ENCODE measurements at regions not wholly inside any gene's neighbourhood (a gene's known extent, or its start where the extent isn't known, plus 50 kb on each side); places are given as distances from the start of the nearest gene placed in this dataset.

DNA sequence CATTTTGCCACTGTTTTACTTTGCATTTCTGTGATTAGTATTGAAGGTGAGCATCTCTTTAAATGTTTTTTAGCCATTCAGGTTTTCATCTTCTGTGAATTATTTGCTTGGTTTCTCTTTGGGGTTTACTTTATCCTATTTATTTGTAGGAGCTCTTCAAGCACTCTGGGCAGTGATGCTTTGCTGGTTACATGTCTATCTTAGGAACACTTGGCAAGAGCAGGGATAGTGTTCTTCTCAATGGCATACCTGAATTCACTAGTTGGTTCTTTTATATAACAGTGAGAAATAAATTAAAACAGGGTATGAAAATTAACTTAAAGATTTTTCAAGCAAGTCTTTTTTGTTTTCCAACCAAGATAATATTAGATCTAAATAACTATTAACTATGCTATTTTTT is 119.7 kb upstream of the BACH2 start:
- no peak overlapping the region for H3K4me3 ChIP-seq (ENCODE audit: low read depth, low read length)
- TF ChIP-seq, protein P1, sequence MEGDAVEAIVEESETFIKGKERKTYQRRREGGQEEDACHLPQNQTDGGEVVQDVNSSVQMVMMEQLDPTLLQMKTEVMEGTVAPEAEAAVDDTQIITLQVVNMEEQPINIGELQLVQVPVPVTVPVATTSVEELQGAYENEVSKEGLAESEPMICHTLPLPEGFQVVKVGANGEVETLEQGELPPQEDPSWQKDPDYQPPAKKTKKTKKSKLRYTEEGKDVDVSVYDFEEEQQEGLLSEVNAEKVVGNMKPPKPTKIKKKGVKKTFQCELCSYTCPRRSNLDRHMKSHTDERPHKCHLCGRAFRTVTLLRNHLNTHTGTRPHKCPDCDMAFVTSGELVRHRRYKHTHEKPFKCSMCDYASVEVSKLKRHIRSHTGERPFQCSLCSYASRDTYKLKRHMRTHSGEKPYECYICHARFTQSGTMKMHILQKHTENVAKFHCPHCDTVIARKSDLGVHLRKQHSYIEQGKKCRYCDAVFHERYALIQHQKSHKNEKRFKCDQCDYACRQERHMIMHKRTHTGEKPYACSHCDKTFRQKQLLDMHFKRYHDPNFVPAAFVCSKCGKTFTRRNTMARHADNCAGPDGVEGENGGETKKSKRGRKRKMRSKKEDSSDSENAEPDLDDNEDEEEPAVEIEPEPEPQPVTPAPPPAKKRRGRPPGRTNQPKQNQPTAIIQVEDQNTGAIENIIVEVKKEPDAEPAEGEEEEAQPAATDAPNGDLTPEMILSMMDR (IDR thresholded peaks at IDR 0.05; ENCODE audit: control insufficient read depth, extremely low read depth, insufficient read depth) = no peak
- no peak for DNase-seq (ENCODE audit: low read depth)

DNA sequence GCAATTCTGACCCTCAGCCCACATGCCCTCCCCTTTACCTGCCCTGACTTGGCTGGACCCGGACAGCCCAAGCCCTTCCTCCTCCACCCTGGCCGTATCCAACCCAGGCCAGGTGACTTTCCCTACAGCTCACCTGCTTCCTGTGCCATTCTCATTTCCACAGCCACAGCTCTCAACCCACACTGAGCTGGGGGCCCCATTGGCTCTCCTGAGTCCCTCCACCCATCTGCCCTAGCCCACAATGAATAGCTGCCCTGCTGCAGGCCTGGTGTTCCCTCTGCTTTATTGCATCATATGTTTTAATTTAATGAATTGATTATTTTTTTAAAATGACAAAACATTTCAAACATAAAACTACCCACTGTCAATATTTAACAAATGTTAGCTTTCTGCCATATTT is 118.5 kb upstream of the BACH2 start:
- DNase-seq (ENCODE audit: low read depth) = no peak
- TF ChIP-seq, protein P1 (IDR thresholded peaks at IDR 0.05; ENCODE audit: control insufficient read depth, extremely low read depth, insufficient read depth) = no peak
- H3K4me3 ChIP-seq (ENCODE audit: low read depth, low read length) = no peak overlapping the region

DNA sequence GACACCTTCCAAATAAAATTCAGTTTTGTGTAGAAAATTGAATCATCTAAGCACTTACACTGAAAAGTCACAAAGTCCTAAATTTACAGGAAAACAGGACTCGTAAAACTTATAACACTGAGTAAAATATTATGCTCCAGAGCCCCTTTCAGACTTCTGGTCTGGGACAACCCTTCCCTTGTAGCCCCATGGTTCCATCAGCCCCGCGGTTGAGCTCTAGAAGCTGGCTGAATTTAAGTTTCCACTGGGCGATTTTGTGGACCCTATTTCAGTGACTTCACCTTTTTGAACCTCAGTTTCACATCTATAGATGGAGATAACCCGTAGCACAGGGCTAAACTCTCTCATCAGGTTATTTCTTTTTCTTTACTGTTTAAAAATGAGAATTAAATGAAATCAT is 117.7 kb upstream of the BACH2 start:
- no peak overlapping the region for H3K4me3 ChIP-seq (ENCODE audit: low read depth, low read length)

DNA sequence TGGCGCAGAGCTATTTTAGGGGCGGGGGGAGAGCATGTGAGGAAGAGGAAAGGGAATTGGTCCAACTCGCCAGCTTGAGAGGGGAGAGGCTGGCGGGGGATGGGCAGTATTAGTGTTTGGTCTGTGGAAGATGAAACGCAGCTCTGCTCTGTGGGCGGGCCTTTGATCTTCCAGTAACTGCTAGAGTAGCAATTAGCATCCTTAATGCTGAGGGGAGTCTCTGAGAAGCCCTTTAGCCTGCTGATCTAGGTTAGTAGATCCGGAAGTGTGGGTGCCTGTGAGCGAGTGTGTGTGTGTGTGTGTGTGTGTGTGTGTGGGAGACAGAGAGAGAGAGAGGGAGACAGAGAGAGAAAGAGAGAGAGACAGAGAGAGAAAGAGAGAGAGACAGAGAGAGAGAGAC is 117.2 kb upstream of the BACH2 start:
- no peak overlapping the region for H3K4me3 ChIP-seq (ENCODE audit: low read depth, low read length)
- no peak for DNase-seq (ENCODE audit: low read depth)
- TF ChIP-seq, protein P1 (IDR thresholded peaks at IDR 0.05; ENCODE audit: control insufficient read depth, extremely low read depth, insufficient read depth) = no peak

More for the DNA sequence above, 117.7 kb upstream of the BACH2 start:
- TF ChIP-seq, protein P1 (IDR thresholded peaks at IDR 0.05; ENCODE audit: control insufficient read depth, extremely low read depth, insufficient read depth) = no peak
- no peak for DNase-seq (ENCODE audit: low read depth)

DNA sequence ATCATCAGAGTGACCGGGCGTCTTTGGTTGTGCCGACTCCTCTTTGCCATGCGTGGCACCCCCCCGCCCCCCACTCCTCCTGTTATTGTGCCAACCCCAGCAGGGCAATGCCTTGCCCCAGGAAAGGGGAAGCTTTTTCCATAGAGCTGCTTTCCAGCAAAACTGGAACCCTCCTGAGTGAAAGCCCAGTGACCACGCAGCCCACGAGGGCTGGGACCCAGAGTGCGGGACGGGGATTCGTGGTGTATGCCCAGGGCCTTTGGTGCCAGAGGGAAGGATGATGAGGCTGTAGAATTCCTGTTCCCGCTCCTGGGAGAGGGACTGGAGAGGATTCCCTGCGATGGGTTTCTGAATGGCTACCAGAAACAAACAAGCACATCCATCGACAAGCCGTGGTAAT is 116.8 kb upstream of the BACH2 start:
- TF ChIP-seq, protein P1 (IDR thresholded peaks at IDR 0.05; ENCODE audit: control insufficient read depth, extremely low read depth, insufficient read depth) = no peak

DNA sequence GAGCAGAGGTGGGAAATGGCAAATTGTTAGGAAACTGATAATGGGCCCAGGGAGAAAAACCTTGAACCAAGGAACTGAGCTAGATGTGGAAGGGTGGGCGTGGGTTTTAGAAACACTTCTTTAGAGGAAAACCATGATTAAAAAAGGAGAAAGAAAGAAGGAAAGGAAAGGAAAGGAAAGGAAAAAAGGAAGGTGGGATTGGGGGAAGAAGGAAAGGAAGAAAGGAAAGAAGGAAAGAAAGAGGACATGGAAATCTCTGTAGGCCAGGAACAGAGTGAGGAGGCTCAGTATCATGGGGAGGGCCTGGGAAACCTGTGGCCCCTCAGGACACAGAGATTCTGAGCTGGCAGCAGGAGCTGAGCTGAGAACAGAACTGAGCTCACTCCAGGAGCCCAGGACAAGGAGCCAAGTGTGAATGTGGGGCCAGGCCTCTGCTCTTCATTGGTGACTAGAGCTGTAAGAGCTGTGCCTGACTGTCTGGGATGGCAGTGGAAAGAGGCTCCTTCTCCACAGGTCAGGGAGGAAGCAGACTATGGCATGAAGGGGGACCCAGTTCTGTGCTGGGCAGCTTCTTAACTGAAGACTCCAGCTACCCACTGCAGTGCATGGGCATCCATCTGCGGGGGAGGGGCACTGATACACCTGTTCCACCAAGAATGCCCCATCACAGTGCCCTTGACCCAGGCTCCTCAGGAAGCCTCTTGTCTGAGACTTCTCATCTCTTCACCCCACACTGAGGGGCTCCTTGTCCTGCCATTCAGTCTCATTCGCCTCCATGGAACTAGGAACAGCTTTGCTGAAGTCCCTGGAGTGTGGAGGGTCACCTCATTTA is 116.1 kb upstream of the BACH2 start:
- no peak overlapping the region for H3K4me3 ChIP-seq (ENCODE audit: low read depth, low read length)
- no peak for DNase-seq (ENCODE audit: low read depth)

More for the DNA sequence above, 116.8 kb upstream of the BACH2 start:
- H3K4me3 ChIP-seq (ENCODE audit: low read depth, low read length) = no peak overlapping the region
- DNase-seq (ENCODE audit: low read depth) = no peak

More for the DNA sequence above, 116.1 kb upstream of the BACH2 start:
- TF ChIP-seq, protein P1 (IDR thresholded peaks at IDR 0.05; ENCODE audit: control insufficient read depth, extremely low read depth, insufficient read depth) = no peak
